Activated CD4-positive, alpha-beta T cell treated with anti-CD3 and anti-CD28 coated beads for 24 hours (primary cell): ENCODE measurements at regions not wholly inside any gene's neighbourhood (a gene's known extent, or its start where the extent isn't known, plus 50 kb on each side); places are given as distances from the start of the nearest gene placed in this dataset.
"Not testable (repeated sequence)": the region's sequence is repeated elsewhere in the genome, so short reads cannot be mapped to it uniquely, and the experiment has no call there.

Experiments
- DNase-seq, 2 donors: peaks; one replicate each; pipeline ENCODE4 v3.0.0-alpha.2; 2020; ENCODE audit warnings: low read depth in 2 of 2

- DNase-seq: no peak
Observed at GRCh38 chr5:123950701-123951581, 439.0 kb downstream of the CSNK1G3 start.

DNA sequence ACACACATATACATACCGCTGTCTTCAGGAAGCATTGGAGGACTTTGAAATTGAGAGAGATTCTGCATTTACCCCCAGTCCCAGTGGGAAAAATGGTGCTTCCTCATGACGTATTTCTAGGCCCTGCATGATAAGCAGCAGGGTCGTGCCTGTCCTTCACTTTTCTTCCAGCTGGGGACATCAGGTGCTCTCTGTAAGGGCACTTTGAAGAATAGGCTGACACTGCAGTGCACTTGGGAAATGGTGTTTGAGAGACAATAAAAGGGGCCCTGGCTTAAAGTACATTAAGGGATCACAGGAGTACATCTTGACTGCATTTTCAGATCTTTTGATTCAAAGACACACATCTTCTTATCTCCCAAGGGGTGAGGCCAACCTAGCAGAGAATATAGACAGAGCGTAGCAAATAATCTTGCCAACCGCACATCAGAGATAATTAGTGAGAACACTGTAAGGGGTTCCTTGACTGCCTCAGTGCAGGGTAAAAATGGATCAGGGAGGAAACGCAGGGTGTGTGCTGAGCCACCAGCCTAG, 437.9 kb downstream of the CSNK1G3 start:
- DNase-seq: no peak

- DNase-seq: no peak
Observed at GRCh38 chr5:123949043-123949804, 437.2 kb downstream of the CSNK1G3 start.

DNA sequence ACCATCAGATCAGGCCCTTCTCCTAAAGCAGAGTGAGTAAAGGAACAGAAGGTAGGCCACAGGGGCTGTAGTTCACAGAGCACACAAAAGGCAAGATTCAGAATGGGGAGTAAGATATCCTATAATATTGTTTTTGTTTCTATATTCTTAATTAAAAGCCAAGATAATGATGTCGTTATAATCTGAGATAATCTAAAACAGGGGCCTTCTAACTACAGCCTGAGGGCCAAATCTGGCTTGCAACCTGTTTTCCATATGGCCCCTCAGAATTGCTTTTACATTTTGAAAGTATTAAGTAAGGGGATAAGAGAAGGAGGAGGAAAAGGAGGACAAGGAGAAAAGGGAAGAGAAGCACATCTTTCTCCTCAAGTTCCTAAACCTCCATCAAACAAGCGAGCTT, 435.8 kb downstream of the CSNK1G3 start:
- DNase-seq: no peak

DNA sequence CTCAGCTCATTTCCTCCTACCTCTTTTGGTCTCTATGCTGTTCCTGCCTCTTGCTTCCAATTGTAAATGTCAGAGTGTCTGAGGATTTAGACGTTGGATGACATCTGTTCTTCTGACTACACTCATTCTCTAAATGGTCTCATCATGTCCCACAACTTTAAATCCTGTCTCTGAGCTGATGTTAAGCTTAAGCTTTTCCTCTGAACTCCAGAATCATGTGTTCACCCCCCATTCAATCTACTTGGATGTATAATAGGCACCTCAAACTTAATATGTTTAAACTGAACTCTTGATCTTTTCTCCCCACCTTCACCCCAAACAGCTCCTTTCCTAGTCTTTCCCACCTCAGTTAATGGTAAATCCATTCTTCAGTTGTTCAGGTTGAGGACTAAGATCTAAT, 433.6 kb downstream of the CSNK1G3 start:
- DNase-seq: no peak

GRCh38 chr5:123943151-123943550, 431.2 kb downstream of the CSNK1G3 start:
- DNase-seq: no peak

- no peak for DNase-seq
Observed at GRCh38 chr5:123940416-123940815, 428.4 kb downstream of the CSNK1G3 start.

DNA sequence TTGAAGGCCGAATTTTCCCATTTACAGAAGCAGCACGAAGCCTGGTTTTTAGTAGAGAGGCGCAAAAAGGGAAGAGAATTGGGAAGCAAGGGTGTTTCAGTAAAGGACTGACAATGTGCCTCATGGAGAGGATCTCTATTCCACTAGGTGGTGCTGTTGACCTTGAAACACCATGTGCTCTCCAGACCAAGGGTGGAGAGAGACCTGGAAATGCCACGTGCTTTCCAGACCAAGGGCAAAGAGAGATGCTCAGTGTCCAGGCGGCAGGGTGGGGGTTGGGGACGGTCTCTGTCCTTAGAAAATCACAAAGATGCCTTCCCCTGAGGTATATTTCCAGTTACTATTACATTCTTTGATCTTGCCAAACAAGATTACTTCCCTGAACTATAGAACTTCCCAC, 425.3 kb downstream of the CSNK1G3 start:
- no peak for DNase-seq

GRCh38 chr5:123936548-123936947, 424.6 kb downstream of the CSNK1G3 start:
- no peak for DNase-seq

DNA sequence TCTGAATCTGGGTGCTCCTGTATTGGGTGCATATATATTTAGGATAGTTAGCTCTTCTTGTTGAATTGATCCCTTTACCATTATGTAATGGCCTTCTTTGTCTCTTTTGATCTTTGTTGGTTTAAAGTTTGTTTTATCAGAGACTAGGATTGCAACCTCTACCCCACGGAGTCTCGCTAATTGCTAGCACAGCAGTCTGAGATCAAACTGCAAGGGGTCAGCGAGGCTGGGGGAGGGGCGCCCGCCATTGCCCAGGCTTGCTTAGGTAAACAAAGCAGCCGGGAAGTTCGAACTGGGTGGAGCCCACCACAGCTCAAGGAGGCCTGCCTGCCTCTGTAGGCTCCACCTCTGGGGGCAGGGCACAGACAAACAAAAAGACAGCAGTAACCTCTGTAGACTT, 421.8 kb downstream of the CSNK1G3 start:
- DNase-seq: not testable (repeated sequence)

DNA sequence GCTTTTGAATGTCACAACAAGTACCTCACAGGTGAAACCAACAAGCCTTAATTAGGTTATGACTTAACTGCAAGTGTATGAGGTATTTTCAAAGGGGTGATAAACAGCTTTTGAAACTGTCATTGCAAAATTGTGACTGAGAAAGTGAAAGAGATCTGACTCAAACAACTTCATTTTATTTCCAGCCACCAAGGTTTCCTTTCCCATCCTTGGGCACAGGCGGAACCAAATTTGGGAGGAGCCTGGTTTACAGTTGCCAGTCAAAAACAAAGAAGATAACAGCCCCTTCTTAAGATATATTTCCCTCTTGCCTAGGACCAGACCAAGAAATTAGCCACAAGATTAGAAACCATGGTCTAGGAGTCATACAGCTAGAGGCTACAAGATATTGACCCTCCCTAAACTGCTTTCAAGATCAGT, 417.1 kb downstream of the CSNK1G3 start:
- DNase-seq: no peak

DNA sequence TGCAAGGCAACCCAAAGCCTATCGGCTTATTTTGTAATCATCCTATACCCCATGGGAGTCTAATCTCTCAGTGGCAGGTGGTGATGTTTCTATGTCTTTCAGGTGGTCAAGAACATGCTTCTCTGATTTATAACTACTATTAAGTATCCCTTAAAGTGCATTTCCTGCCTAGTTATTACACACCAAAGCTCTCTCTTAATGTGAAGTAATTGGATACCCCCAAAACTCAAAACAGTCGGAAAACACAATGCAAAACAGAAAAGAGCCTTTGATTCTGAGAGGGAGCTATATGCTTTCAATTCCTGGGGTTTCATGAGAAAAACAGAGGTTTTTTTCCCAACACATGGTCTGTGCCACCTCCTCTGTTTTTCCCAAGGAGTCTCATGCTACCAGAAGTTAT, 416.4 kb downstream of the CSNK1G3 start:
- no peak for DNase-seq

DNA sequence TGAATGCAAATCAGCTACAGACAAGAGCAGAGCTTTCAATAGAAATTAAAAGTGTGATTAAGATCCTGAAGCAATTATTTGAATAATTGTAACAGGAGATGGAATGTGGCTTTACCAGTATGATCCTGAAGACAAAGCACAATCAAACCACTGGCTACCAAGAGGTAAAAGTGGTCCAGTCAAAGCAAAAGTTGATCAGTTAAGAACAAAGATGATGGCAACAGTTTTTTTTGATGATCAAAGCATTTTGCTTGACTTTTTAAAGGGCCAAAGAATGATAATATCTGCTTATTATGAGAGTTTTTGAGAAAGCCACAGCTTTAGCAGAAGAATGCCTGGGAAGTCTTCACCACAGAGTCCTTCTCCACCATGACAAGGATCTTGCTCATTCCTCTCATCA, 409.2 kb downstream of the CSNK1G3 start:
- DNase-seq: no peak

- DNase-seq: no peak
Observed at GRCh38 chr5:123916345-123917121, 404.6 kb downstream of the CSNK1G3 start.

DNA sequence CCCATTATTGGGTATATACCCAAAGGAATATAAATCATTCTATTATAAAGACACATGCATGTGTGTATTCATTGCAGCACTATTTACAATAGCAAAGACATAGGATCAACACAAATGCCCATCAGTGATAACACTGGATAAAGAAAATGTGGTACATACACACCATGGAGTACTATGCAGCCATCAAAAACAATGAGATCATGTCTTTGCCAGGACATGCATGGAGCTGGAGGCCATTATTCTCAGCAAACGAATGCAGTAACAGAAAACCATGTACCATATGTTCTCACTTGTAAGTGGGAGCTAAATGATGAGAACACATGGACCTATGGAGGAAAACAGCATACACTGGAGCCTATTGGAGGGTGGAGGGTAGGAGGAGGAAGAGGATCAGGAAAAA, 402.4 kb downstream of the CSNK1G3 start:
- DNase-seq: no peak

GRCh38 chr5:123907349-123907748, 395.4 kb downstream of the CSNK1G3 start:
- no peak for DNase-seq

DNA sequence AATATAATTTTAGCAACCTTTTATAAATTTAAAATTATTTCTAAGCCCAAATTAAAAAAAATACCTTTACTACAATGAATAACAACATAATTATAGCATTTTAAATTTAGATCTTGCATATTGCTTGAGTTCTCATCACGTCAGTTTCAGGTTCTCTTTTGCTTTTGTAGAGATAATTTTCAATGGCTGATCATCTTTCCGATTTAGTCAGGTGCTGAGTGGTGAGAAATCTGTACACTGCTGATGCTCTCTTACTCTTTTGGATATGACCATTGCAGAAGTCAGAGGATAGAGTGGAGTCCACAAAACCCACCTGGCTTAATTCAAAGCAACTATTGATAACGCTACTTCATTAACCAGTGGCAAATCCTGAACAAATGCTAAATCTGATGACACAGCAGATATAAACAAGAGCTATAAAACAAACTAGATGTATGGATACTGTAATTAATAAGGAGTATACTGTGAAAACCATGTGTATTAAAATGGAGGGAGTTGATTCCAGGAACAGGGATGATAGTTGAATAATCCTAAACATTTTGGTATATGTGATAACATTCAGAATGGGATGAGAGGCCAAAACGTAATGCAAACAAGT, 394.8 kb downstream of the CSNK1G3 start:
- no peak for DNase-seq

DNA sequence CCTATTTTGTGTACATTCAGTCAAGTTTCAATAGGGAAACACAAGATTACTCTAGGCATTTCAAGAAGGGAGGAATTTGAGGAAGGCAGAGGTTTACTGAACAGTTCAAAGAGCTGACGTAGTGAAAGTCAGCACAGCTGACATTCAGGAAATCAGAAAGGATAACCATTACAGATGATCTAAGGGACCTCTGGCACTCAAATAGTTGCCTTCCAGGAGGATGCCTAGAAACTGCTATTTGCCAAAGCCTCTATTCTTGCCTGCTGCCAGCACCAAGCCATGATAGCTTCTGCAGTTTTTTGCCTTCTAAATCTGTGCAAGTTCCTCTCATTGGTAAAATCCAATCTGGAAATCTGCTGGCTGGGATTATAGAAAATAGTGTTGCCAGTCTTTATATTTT, 373.1 kb downstream of the CSNK1G3 start:
- no peak for DNase-seq

DNA sequence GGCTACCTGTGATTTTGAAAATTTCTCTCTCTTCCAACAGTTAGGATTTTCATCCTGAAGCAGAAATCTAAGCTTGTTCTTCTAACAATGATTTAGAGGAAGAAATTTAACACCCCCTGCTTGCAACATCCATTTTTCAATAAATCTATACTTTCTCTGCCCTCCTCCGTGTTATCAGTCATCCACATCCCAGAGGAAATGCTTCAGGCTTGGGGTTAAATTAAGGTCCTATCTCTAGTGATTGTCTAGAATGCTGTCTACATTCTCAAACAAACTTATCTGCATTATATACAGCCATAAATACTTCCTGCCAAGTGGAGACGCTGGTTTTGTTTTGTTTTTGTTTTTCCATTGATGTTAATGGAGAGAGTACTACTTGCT, 371.0 kb downstream of the CSNK1G3 start:
- DNase-seq: no peak

DNA sequence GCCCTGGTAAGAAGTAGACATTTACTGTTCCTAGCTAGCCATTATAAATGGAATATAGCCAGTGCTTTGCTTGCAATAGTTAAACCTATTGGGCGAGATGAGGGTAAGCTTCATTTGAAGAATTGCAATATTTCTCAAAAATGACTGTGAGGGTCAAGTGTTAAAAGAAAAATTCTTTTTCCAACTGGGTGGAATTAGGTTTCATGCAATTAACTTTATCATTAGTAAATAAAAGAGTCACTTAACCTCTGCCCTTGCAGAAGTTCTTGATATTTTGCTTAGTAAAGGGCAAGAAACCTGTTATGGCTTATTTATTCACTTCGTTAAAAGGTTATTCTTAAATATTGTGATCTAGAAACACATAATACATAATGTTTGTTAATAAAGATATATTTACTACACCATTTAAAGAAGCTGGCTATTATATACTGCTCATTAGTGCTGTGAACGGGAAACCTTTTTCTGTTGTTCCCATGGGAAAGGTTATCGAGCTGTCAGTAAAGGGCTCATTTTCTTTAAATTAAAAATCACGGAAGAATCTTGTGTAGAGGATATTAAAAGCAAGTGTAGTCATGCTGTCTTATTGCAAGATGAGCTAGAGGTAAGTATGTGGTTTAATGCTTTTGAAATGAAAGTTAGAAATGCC, 370.5 kb downstream of the CSNK1G3 start:
- no peak for DNase-seq

DNA sequence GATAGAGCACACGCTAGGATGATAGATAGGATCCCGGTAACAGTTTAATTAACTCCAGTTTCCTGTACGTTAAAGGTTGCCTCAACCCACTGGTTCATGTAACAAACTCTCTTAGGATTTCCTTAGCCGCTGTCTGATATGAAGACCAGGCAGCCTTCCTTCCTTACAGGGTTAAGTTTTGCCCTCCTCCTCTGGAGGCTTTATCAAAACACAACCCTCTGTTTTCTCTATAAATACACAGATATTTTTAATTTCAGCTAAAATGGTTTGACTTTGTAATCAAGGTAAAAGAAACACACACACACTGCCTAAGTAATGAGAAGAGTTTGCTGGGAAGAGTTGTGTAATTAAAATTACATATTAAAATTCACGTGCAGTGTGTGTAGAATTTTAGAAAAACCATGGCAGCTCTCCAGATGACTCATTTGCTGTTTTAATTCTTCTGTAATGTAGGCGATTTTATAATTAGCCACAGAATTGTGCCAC, 369.8 kb downstream of the CSNK1G3 start:
- DNase-seq: no peak
